Myocyte (in vitro differentiated cells): ENCODE measurements at regions not wholly inside any gene's neighbourhood (a gene's known extent, or its start where the extent isn't known, plus 50 kb on each side); places are given as distances from the start of the nearest gene placed in this dataset.
"Not testable (repeated sequence)": the region's sequence is repeated elsewhere in the genome, so short reads cannot be mapped to it uniquely, and the experiment has no call there.

Source experiments
- DNase-seq: peaks from one replicate; pipeline ENCODE4 v3.0.0-alpha.2; 2012; ENCODE audit warnings: low read depth

GRCh38 chr2:111251711-111252110 is 131.0 kb downstream of the BCL2L11 start:
- DNase-seq, result peak; percentile 99

GRCh38 chr2:111252436-111252835 is 131.7 kb downstream of the BCL2L11 start:
- DNase-seq, result peak; percentile 93

- peak; percentile 37 for DNase-seq
These were observed 134.2 kb downstream of the BCL2L11 start for GRCh38 chr2:111254916-111255315.

GRCh38 chr2:111256628-111257027 is 135.9 kb downstream of the BCL2L11 start:
- not testable (repeated sequence) for DNase-seq

- DNase-seq, result peak; percentile 60
These were observed 136.9 kb downstream of the BCL2L11 start for GRCh38 chr2:111257607-111258006.

GRCh38 chr2:111258318-111258717 is 137.6 kb downstream of the BCL2L11 start:
- DNase-seq, result not testable (repeated sequence)

GRCh38 chr2:111262627-111263379 is 142.1 kb downstream of the BCL2L11 start:
- DNase-seq, result not testable (repeated sequence)

- not testable (repeated sequence) for DNase-seq
These were observed 142.8 kb downstream of the BCL2L11 start for GRCh38 chr2:111263380-111264017.

GRCh38 chr2:111264956-111265355 is 144.2 kb downstream of the BCL2L11 start:
- not testable (repeated sequence) for DNase-seq

GRCh38 chr2:111266556-111266955 is 145.8 kb downstream of the BCL2L11 start:
- DNase-seq, result not testable (repeated sequence)

- DNase-seq, result peak; percentile 44
These were observed 146.3 kb downstream of the BCL2L11 start for GRCh38 chr2:111267038-111267437.

GRCh38 chr2:111269761-111270323 is 149.1 kb downstream of the BCL2L11 start:
- not testable (repeated sequence) for DNase-seq

GRCh38 chr2:111270569-111270968 is 149.9 kb downstream of the BCL2L11 start:
- DNase-seq, result not testable (repeated sequence)

GRCh38 chr2:111271647-111272304 is 151.1 kb downstream of the BCL2L11 start:
- peak; percentile 2 for DNase-seq

- not testable (repeated sequence) for DNase-seq
These were observed 152.3 kb downstream of the BCL2L11 start for GRCh38 chr2:111273007-111273406.

- peak; percentile 8 for DNase-seq
These were observed 154.5 kb downstream of the BCL2L11 start for GRCh38 chr2:111275047-111275853.

- not testable (repeated sequence) for DNase-seq
These were observed 155.1 kb downstream of the BCL2L11 start for GRCh38 chr2:111275854-111276171.

- not testable (repeated sequence) for DNase-seq
These were observed 157.4 kb downstream of the BCL2L11 start for GRCh38 chr2:111278133-111278532.

- not testable (repeated sequence) for DNase-seq
These were observed 160.1 kb downstream of the BCL2L11 start for GRCh38 chr2:111280709-111281286.

GRCh38 chr2:111282162-111282561 is 161.4 kb downstream of the BCL2L11 start:
- not testable (repeated sequence) for DNase-seq
